ENCODE measurements at regions not wholly inside any gene's neighbourhood (a gene's known extent, or its start where the extent isn't known, plus 50 kb on each side); places are given as distances from the start of the nearest gene placed in this dataset.

- TF ChIP-seq CTCF (IDR thresholded peaks at IDR 0.05; ENCODE audit: extremely low read depth, missing control alignments): no peak
These were observed 173.5 kb upstream of the RNF32 start for GRCh38 chr7:156466955-156467625.

GRCh38 chr7:156466272-156466671, 174.3 kb upstream of the RNF32 start:
- no peak for DNase-seq (ENCODE audit: low spot score)
- no peak for TF ChIP-seq CTCF (IDR thresholded peaks at IDR 0.05; ENCODE audit: extremely low read depth, missing control alignments)

More at GRCh38 chr7:156466955-156467625, 173.5 kb upstream of the RNF32 start:
- no peak for DNase-seq (ENCODE audit: low spot score)

- no peak for TF ChIP-seq CTCF (IDR thresholded peaks at IDR 0.05; ENCODE audit: extremely low read depth, missing control alignments)
- no peak for DNase-seq (ENCODE audit: low spot score)
These were observed 175.4 kb upstream of the RNF32 start for GRCh38 chr7:156465186-156465585.

- TF ChIP-seq CTCF (IDR thresholded peaks at IDR 0.05; ENCODE audit: extremely low read depth, missing control alignments): no peak
- DNase-seq (ENCODE audit: low spot score): no peak
These were observed 176.2 kb upstream of the RNF32 start for GRCh38 chr7:156464339-156464738.

GRCh38 chr7:156463280-156463679, 177.3 kb upstream of the RNF32 start:
- no peak for TF ChIP-seq CTCF (IDR thresholded peaks at IDR 0.05; ENCODE audit: extremely low read depth, missing control alignments)
- no peak for DNase-seq (ENCODE audit: low spot score)

GRCh38 chr7:156461881-156462665, 178.5 kb upstream of the RNF32 start:
- no peak for DNase-seq (ENCODE audit: low spot score)
- no peak for TF ChIP-seq CTCF (IDR thresholded peaks at IDR 0.05; ENCODE audit: extremely low read depth, missing control alignments)

- TF ChIP-seq CTCF (IDR thresholded peaks at IDR 0.05; ENCODE audit: extremely low read depth, missing control alignments): no peak
- no peak for DNase-seq (ENCODE audit: low spot score)
These were observed 179.5 kb upstream of the RNF32 start for GRCh38 chr7:156460858-156461627.
